PFSK-1 (cell line): ENCODE measurements at regions not wholly inside any gene's neighbourhood (a gene's known extent, or its start where the extent isn't known, plus 50 kb on each side); places are given as distances from the start of the nearest gene placed in this dataset.

ENCODE experiments used
- FOXP2 ChIP-seq: optimal IDR thresholded peaks from 2 replicates; pipeline ENCODE3; 2011; ENCODE audit warnings: borderline replicate concordance, control low read depth, inconsistent platforms; ENCODE audit not compliant: insufficient read depth; ENCODE audit errors: extremely low read length, extremely low read depth
- POLR2AphosphoS5 ChIP-seq: IDR thresholded peaks from 2 replicates; pipeline ENCODE4 v1.6.1; 2012; ENCODE audit warnings: low read depth, mild to moderate bottlenecking, control low read depth, low read length, moderate library complexity
- SIN3A ChIP-seq: IDR thresholded peaks from 2 replicates; pipeline ENCODE4 v1.6.1; 2012; ENCODE audit warnings: mild to moderate bottlenecking, low read length, moderate library complexity, borderline replicate concordance; ENCODE audit not compliant: insufficient read depth
- TAF1 ChIP-seq: IDR thresholded peaks from 2 replicates; pipeline ENCODE4 v1.6.1; 2012; ENCODE audit warnings: low read length, control low read depth, borderline replicate concordance; ENCODE audit not compliant: insufficient read depth
- TF ChIP-seq, protein P1 (sequence below), 2 experiments: IDR thresholded peaks; 2 replicates each; pipeline versions ENCODE4 v1.6.1 to v1.8.0; 2011 to 2012; ENCODE audit warnings: low read depth in 2 of 2, low read length in 2 of 2, control low read depth in 1 of 2, inconsistent platforms in 1 of 2, mild to moderate bottlenecking in 1 of 2, moderate library complexity in 1 of 2; ENCODE audit not compliant: insufficient read depth in 1 of 2

DNA sequence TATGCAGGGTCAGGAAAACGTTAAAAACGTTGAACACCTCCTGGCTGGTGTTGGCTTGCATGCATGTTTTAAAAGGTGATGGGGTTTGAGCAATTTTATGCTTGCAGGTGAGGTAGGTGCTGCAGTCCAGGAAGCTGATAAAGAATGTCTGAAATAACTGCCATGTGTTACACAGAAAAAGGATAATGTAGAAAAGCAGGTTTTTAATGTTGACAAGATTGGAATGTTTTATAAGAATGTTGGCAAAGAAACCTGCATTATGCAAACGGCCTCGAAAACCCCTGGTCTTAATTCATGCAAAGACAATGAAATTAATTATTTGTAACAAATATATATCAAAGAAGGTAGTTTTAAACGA is 723.7 kb upstream of the AGA start:
- TF ChIP-seq FOXP2 (no peak), SIN3A (no peak), TAF1 (no peak), POLR2AphosphoS5 (no peak)
- TF ChIP-seq, protein P1, sequence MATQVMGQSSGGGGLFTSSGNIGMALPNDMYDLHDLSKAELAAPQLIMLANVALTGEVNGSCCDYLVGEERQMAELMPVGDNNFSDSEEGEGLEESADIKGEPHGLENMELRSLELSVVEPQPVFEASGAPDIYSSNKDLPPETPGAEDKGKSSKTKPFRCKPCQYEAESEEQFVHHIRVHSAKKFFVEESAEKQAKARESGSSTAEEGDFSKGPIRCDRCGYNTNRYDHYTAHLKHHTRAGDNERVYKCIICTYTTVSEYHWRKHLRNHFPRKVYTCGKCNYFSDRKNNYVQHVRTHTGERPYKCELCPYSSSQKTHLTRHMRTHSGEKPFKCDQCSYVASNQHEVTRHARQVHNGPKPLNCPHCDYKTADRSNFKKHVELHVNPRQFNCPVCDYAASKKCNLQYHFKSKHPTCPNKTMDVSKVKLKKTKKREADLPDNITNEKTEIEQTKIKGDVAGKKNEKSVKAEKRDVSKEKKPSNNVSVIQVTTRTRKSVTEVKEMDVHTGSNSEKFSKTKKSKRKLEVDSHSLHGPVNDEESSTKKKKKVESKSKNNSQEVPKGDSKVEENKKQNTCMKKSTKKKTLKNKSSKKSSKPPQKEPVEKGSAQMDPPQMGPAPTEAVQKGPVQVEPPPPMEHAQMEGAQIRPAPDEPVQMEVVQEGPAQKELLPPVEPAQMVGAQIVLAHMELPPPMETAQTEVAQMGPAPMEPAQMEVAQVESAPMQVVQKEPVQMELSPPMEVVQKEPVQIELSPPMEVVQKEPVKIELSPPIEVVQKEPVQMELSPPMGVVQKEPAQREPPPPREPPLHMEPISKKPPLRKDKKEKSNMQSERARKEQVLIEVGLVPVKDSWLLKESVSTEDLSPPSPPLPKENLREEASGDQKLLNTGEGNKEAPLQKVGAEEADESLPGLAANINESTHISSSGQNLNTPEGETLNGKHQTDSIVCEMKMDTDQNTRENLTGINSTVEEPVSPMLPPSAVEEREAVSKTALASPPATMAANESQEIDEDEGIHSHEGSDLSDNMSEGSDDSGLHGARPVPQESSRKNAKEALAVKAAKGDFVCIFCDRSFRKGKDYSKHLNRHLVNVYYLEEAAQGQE (IDR thresholded peaks at IDR 0.05; ENCODE audit: insufficient read depth in 1 of 2, low read depth in 2 of 2, low read length in 2 of 2) = no peak

DNA sequence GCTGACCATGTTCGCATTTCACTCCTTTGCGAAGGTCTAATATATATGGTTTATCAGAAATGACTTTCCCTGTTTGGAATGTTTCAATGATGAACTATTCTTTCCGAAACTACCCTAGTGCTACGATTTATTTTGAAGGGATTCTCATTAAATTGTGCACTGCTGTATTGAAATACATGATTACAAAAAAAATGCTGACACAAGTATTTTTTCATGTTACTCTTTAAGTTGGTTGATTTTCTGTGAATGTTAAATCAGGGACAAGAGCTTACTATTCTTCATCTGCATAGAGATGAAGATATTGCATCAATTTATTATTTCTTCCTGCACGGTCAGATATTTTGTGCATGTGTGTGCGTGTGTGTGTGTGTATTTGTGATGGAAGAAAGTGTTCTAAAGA is 731.5 kb upstream of the AGA start:
- TF ChIP-seq, protein P1 (IDR thresholded peaks at IDR 0.05; ENCODE audit: insufficient read depth in 1 of 2, low read depth in 2 of 2, low read length in 2 of 2) = no peak
- TF ChIP-seq SIN3A = no peak
- no peak for TF ChIP-seq POLR2AphosphoS5
- TF ChIP-seq TAF1 = no peak
- TF ChIP-seq FOXP2 = no peak

DNA sequence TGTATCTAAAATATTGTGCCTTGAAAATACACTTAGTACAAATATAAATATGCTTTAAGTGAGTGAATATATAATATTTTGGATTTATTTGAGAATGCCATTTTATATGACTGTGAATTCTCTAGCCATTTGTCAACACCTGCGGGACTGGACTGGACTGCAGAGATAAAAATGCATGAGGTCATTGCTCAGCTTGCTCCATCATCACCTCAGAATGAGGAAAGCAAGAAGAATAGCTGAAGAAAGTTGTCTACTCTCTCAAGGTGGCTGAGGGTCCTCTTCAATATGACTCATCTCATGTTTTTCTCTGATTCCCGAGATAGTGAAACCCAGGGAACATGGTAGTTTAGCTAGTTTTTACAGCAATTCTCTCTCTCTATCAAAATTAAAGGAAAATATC is 732.5 kb upstream of the AGA start:
- TF ChIP-seq FOXP2 (no peak), TAF1 (no peak), POLR2AphosphoS5 (no peak), SIN3A (no peak)
- TF ChIP-seq, protein P1 (IDR thresholded peaks at IDR 0.05; ENCODE audit: insufficient read depth in 1 of 2, low read depth in 2 of 2, low read length in 2 of 2) = no peak

DNA sequence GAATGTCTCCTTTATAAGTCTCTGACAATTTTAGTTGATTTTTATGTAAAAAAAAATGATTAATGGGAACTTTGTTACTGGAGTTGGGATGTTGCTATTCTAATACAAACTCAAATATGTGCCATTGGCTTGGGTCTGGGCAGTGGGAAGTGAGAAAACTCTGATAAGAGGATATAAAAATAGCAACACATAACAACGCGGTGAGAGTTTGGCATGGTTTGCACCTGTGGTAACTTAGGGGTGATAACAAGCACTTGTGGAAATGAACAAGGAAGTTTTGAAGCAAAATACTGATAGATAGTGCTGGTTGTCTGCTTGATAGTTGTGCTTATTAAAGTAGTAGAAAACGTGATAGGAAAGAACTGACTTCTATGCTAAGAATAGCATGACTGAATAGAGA is 743.3 kb upstream of the AGA start:
- TF ChIP-seq POLR2AphosphoS5 (no peak), TAF1 (no peak), FOXP2 (no peak), SIN3A (no peak)
- TF ChIP-seq, protein P1 (IDR thresholded peaks at IDR 0.05; ENCODE audit: insufficient read depth in 1 of 2, low read depth in 2 of 2, low read length in 2 of 2) = no peak

DNA sequence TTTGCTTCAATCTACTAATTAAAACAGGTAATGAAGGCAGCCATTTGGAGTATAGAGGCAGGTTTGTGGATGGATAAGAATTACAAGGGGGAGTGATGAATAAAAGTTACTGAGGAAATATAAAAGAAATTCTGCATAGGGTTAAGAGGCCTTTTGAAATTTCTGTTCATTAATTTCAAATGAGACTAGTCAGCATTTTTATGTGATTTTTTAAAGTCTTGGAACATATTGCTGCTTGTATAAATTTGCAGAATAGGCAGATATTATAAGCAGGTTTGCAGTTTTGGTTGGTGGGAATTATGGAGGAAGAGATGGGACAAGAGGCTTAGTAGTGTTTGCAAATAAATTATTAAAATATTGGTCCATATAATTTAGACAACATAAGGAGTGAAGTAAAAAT is 750.4 kb upstream of the AGA start:
- TF ChIP-seq FOXP2 (no peak), SIN3A (no peak), TAF1 (no peak), POLR2AphosphoS5 (no peak)
- TF ChIP-seq, protein P1 (IDR thresholded peaks at IDR 0.05; ENCODE audit: insufficient read depth in 1 of 2, low read depth in 2 of 2, low read length in 2 of 2) = no peak
